HCT116 (cell line): ENCODE measurements at regions not wholly inside any gene's neighbourhood (a gene's known extent, or its start where the extent isn't known, plus 50 kb on each side); places are given as distances from the start of the nearest gene placed in this dataset.

ENCODE experiments used
- ATAC-seq: fragments of 200-7000 bp; cut with Tn5 transposase; 2 replicates; pipeline ENCODE4 v1.9.1; 2020; ENCODE audit warnings: mild to moderate bottlenecking, moderate library complexity
- BruUV-seq: library from RNA; stranded (reverse); fragments of 400-500 nt; replicated peaks from 2 replicates; lab custom pipeline; 2021; lab: Mats Ljungman, UMichigan
- CTCF ChIA-PET: fragments of 300-600 bp; sonication (Branson Sonifier 250); formaldehyde crosslinking; loops from one replicate; lab custom pipeline; 2021; ENCODE audit warnings: antibody characterized with exemption; lab: Charles Lee
- POLR2A ChIA-PET: fragments of 300-600, 350-600 bp; sonication (Branson Sonifier 250); formaldehyde crosslinking; loops from one replicate; lab custom pipeline; 2021; ENCODE audit warnings: antibody characterized with exemption; lab: Charles Lee
- RAD21 ChIA-PET, 2 experiments: fragments of 300-600 bp; sonication (Branson Sonifier 250); formaldehyde crosslinking; loops; one replicate each; lab custom pipeline; 2023; ENCODE audit warnings: low total read pairs in 2 of 2; ENCODE audit not compliant: uncharacterized antibody in 2 of 2, unreplicated experiment in 2 of 2, low non-redundant PET in 1 of 2; lab: Charles Lee
- DNase-seq: peaks from one replicate; pipeline ENCODE4 v3.0.0-alpha.2; 2010; ENCODE audit warnings: low read depth, low spot score
- H2AFZ ChIP-seq: fragments of 200-600 bp; shearing (Covaris generic), sonication (generic); 2 replicates; pipeline ENCODE4 v1.6.1; 2017; ENCODE audit warnings: low read depth, mixed run types, mixed read lengths, antibody characterized with exemption, low read length; ENCODE audit not compliant: poor library complexity, severe bottlenecking
- H3K27ac ChIP-seq: 2 replicates; pipeline ENCODE4 v1.5.1; 2012; ENCODE audit warnings: low read depth, low read length
- H3K27me3 ChIP-seq: fragments of 200-600 bp; sonication (generic); 2 replicates; pipeline ENCODE4 v1.6.1; 2016; ENCODE audit warnings: mixed run types, low read length, mixed read lengths; ENCODE audit not compliant: insufficient read depth
- H3K36me3 ChIP-seq, 2 experiments: fragments of 200-500 bp in 1 of 2; fragments of 200-600 bp in 1 of 2; sonication (Bioruptor generic) in 1 of 2; sonication (generic) in 1 of 2; 2 replicates each; pipeline versions ENCODE4 v1.5.1 to v1.6.1; 2014 to 2016; ENCODE audit warnings: low read length in 2 of 2, inconsistent platforms in 1 of 2, mixed read lengths in 1 of 2, mixed run types in 1 of 2; ENCODE audit not compliant: insufficient read depth in 2 of 2, control insufficient read depth in 1 of 2
- H3K4me1 ChIP-seq, 2 experiments: fragments of 200-600 bp in 1 of 2; sonication (generic) in 1 of 2; 2 replicates each; pipeline versions ENCODE4 v1.5.1 to v1.6.1; 2012 to 2017; ENCODE audit warnings: low read length in 2 of 2, inconsistent platforms in 1 of 2, mild to moderate bottlenecking in 1 of 2, mixed read lengths in 1 of 2, mixed run types in 1 of 2, moderate library complexity in 1 of 2; ENCODE audit not compliant: insufficient read depth in 2 of 2, control insufficient read depth in 1 of 2
- H3K4me2 ChIP-seq: fragments of 200-600 bp; sonication (generic); 2 replicates; pipeline ENCODE4 v1.6.1; 2017; ENCODE audit warnings: mixed run types, low read length, mixed read lengths
- H3K4me3 ChIP-seq, 2 experiments: fragments of 200-600 bp in 1 of 2; sonication (generic) in 1 of 2; replicated peaks in 1 of 2; 2 replicates each; pipeline ENCODE4 v1.5.1; 2011 to 2016; ENCODE audit warnings: low read length in 2 of 2, control low read depth in 1 of 2, low read depth in 1 of 2, mild to moderate bottlenecking in 1 of 2, mixed read lengths in 1 of 2, mixed run types in 1 of 2
- H3K79me2 ChIP-seq: fragments of 200-600 bp; sonication (generic); 2 replicates; pipeline ENCODE4 v1.6.1; 2017; ENCODE audit warnings: mild to moderate bottlenecking, mixed run types, low read length, moderate library complexity, mixed read lengths; ENCODE audit not compliant: insufficient read depth
- H3K9ac ChIP-seq: fragments of 200-600 bp; sonication (generic); 2 replicates; pipeline ENCODE4 v1.6.1; 2016; ENCODE audit warnings: low read length, mixed read lengths
- H3K9me2 ChIP-seq: fragments of 200-600 bp; sonication (generic), shearing (Covaris generic); 2 replicates; pipeline ENCODE4 v1.6.1; 2017; ENCODE audit warnings: mixed run types, mild to moderate bottlenecking, moderate library complexity; ENCODE audit not compliant: insufficient read depth
- H3K9me3 ChIP-seq, 2 experiments: fragments of 200-500 bp in 1 of 2; fragments of 200-600 bp in 1 of 2; sonication (Bioruptor generic) in 1 of 2; sonication (generic) in 1 of 2; 2 replicates each; pipeline ENCODE4 v1.6.1; 2014 to 2017; ENCODE audit warnings: low read length in 2 of 2, mixed read lengths in 2 of 2, inconsistent platforms in 1 of 2, low read depth in 1 of 2, mild to moderate bottlenecking in 1 of 2, mixed run types in 1 of 2, moderate library complexity in 1 of 2; ENCODE audit not compliant: control insufficient read depth in 1 of 2, insufficient read depth in 1 of 2
- H4K20me1 ChIP-seq: fragments of 200-600 bp; sonication (generic), shearing (Covaris generic); 2 replicates; pipeline ENCODE4 v1.6.1; 2017; ENCODE audit warnings: mixed run types, mild to moderate bottlenecking, moderate library complexity; ENCODE audit not compliant: insufficient read depth
- ATF3 ChIP-seq: IDR thresholded peaks from 2 replicates; pipeline ENCODE4 v1.6.1; 2012
- CEBPB ChIP-seq: IDR thresholded peaks from 2 replicates; pipeline ENCODE4 v1.6.1; 2012; ENCODE audit warnings: low read depth
- EGR1 ChIP-seq: IDR thresholded peaks from 2 replicates; pipeline ENCODE4 v1.6.1; 2012; ENCODE audit warnings: low read depth
- EZH2 ChIP-seq: fragments of 200-600 bp; sonication (generic); IDR thresholded peaks from 2 replicates; pipeline ENCODE4 v1.6.1; 2017; ENCODE audit warnings: antibody characterized with exemption, mixed run types
- FOSL1 ChIP-seq: IDR thresholded peaks from 2 replicates; pipeline ENCODE4 v1.6.1; 2012; ENCODE audit warnings: low read depth
- MAX ChIP-seq: IDR thresholded peaks from 2 replicates; pipeline ENCODE4 v1.6.1; 2012
- POLR2AphosphoS5 ChIP-seq: IDR thresholded peaks from 2 replicates; pipeline ENCODE4 v1.6.1; 2011; ENCODE audit warnings: mild to moderate bottlenecking, low read depth, low read length, moderate library complexity
- RAD21 ChIP-seq: IDR thresholded peaks from 2 replicates; pipeline ENCODE4 v1.6.1; 2012; ENCODE audit warnings: low read depth, mild to moderate bottlenecking
- REST ChIP-seq: IDR thresholded peaks from 2 replicates; pipeline ENCODE4 v1.6.1; 2012; ENCODE audit warnings: low read depth
- SIN3A ChIP-seq: IDR thresholded peaks from 2 replicates; pipeline ENCODE4 v1.6.1; 2012; ENCODE audit warnings: low read depth
- SP1 ChIP-seq: IDR thresholded peaks from 2 replicates; pipeline ENCODE4 v1.6.1; 2012; ENCODE audit warnings: low read depth
- TCF7L2 ChIP-seq: IDR thresholded peaks from 2 replicates; pipeline ENCODE4 v1.7.0; 2011; ENCODE audit warnings: borderline replicate concordance, inconsistent platforms; ENCODE audit not compliant: insufficient read depth, insufficient read length; ENCODE audit errors: extremely low read depth
- ZBTB33 ChIP-seq: IDR thresholded peaks from 2 replicates; pipeline ENCODE4 v1.6.1; 2011; ENCODE audit warnings: mild to moderate bottlenecking, low read length, moderate library complexity; ENCODE audit not compliant: insufficient replicate concordance; ENCODE audit errors: extremely low read depth
- intact Hi-C: fragments of 100-400 bp; cut with micrococcal nuclease; formaldehyde crosslinking; loops from 2 replicates; pipeline ENCODE4 v1.10.0; 2022

DNA sequence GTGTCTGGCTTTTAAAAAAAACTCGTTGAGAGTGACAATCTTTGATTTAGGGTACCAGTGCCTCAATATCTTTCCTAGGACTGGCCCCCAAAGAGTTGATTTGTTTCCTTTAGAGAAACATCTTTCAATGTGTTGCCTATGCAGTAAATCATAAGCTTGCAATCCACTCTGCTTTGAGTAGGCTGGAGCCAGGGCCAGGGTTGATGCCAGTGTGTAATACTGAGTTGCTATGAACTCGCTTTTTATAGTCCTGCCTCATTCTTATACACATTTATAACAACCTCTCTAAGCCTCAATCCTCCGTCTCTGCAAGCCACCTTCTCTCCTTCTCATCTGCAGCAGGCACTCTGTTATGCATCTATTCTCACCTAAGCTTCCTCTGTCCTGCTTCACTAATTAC is 674.9 kb upstream of the POM121L12 start:
- DNase-seq (no peak), ATAC-seq (no peak)
- H3K4me3 ChIP-seq = no peak overlapping the region
- TF ChIP-seq ATF3 = no peak
- TF ChIP-seq EZH2 = no peak
- TF ChIP-seq ZBTB33 = no peak
- TF ChIP-seq FOSL1 = no peak
- no peak for TF ChIP-seq EGR1
- H3K27me3 ChIP-seq = no peaks in the 10 kb centered on the region
- ChIA-PET POLR2A (no interaction called here), RAD21 (no interaction called here), CTCF (no interaction called here)
- no peak overlapping the region for H2AFZ ChIP-seq
- intact Hi-C loops = no loop called here
- H3K9ac ChIP-seq = no peak overlapping the region
- no peak overlapping the region for H3K4me2 ChIP-seq
- no peaks in the 10 kb centered on the region for H3K36me3 ChIP-seq
- no peak overlapping the region for H3K27ac ChIP-seq
- H3K79me2 ChIP-seq = no peaks in the 10 kb centered on the region
- no peaks in the 10 kb centered on the region for H3K4me1 ChIP-seq
- H3K9me2 ChIP-seq = no peaks in the 10 kb centered on the region
- H4K20me1 ChIP-seq = no peaks in the 10 kb centered on the region
- H3K9me3 ChIP-seq = peaks cover 0 to 13% of the 10 kb centered on the region in 2 experiments; a peak in 1 of 4 replicates
- BruUV-seq = no TSS peak

DNA sequence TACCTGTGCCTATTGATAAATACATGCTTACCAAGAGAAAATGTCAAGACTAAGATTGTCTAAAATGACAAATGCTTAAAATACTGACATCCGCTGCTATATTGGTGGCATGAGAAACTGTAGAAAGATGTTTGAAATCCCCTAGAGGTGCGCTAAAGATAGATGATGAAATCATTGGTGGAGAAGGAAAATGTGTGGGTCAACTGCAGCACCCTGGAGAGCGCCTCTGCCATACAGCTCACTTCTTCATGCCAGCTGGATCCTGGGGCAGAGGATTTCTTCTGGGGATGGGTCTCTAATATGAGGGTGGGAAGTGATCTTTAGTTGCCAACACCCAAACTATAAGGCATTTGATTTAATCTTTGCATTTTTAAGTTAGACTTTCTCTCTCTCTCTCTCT is 680.4 kb upstream of the POM121L12 start:
- CTCF ChIA-PET = no interaction called here
- H3K36me3 ChIP-seq = no peaks in the 10 kb centered on the region
- no peaks in the 10 kb centered on the region for H4K20me1 ChIP-seq
- H3K4me1 ChIP-seq = no peaks in the 10 kb centered on the region
- H3K9me3 ChIP-seq = peaks cover 0 to 30% of the 10 kb centered on the region in 2 experiments; a peak in 2 of 4 replicates
- no peak for DNase-seq
- no peaks in the 10 kb centered on the region for H3K79me2 ChIP-seq
- no peak overlapping the region for H3K4me2 ChIP-seq
- BruUV-seq = no TSS peak
- H3K4me3 ChIP-seq = no peak overlapping the region
- no peak overlapping the region for H3K9ac ChIP-seq
- H3K9me2 ChIP-seq = no peaks in the 10 kb centered on the region
- no peak overlapping the region for H3K27ac ChIP-seq
- ATAC-seq = no peak
- POLR2A ChIA-PET = no interaction called here
- intact Hi-C loops = no loop called here
- no peaks in the 10 kb centered on the region for H3K27me3 ChIP-seq
- H2AFZ ChIP-seq = no peak overlapping the region
- RAD21 ChIA-PET = no interaction called here
- no peak for TF ChIP-seq CEBPB
- TF ChIP-seq EGR1 = no peak
- TF ChIP-seq SP1 = no peak
- no peak for TF ChIP-seq TCF7L2
- TF ChIP-seq RAD21 = no peak
- no peak for TF ChIP-seq POLR2AphosphoS5
- no peak for TF ChIP-seq SIN3A
- TF ChIP-seq FOSL1 = no peak
- no peak for TF ChIP-seq MAX
- TF ChIP-seq ZBTB33 = no peak
- no peak for TF ChIP-seq REST
